HG02938 (cell line): ENCODE measurements at regions not wholly inside any gene's neighbourhood (a gene's known extent, or its start where the extent isn't known, plus 50 kb on each side); places are given as distances from the start of the nearest gene placed in this dataset.

Experiments used
- ATAC-seq: cut with Tn5 transposase; IDR thresholded peaks from one replicate; pipeline ENCODE4 v1.9.1; 2021; ENCODE audit warnings: mild to moderate bottlenecking, moderate library complexity; ENCODE audit not compliant: unreplicated experiment

- no peak for ATAC-seq
Observed at GRCh38 chr4:11194431-11194830, 234.3 kb downstream of the HS3ST1 start.

DNA sequence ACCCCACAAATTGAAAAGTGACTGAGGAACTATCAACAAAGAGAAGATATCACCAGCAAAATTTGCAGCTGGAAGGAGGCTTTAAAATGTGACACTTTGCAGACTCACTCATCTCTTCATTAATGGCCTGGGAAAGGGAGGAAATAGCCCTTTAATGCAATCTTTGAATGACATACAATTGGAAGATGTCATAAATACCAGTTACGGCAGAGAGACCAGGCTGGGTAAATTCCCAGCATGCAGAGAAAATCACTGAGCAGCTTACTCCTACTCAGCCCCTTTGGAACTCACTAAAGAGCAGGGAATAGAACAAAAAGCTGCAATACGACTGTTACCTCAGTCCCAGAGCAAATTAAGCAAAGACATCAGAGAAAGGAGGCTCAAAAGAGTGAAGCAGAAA lies 238.9 kb downstream of the HS3ST1 start:
- ATAC-seq, result no peak

- ATAC-seq, result no peak
Observed at GRCh38 chr4:11183356-11183740, 245.3 kb downstream of the HS3ST1 start.

DNA sequence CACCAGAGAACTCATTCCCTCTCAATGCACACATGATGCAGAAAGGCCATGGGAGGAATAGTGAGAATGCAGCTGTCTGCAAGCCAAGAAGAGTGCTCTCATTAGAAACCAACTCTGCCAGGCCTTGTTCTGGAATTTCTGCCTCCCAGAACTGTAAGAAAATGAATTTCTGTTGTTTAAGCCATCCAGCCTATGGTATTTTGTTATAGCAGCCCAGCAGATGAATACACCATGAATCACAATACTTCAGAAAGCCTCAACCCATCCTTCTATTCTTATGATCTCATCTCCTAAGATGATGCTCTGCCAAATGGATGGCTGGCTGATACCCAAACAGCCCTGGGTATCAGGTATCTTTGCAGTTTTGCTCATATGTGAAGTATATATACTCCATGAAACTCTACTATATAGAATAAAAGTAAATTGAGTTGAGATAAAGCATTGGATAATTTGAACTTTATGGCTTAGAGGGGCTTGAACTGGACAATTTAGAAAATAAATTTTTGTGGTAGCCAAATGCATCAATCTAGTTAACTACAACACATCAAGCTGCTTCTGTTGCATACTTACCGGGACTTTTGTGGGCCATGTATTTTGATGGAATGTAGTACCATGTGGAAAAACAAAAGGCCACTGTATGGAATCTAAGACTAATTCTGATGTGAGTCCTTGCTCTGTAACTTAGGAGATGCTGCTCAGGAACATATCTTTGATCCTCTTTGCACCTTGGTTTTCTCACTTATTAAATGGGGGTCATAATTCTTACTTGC lies 245.9 kb downstream of the HS3ST1 start:
- no peak for ATAC-seq

DNA sequence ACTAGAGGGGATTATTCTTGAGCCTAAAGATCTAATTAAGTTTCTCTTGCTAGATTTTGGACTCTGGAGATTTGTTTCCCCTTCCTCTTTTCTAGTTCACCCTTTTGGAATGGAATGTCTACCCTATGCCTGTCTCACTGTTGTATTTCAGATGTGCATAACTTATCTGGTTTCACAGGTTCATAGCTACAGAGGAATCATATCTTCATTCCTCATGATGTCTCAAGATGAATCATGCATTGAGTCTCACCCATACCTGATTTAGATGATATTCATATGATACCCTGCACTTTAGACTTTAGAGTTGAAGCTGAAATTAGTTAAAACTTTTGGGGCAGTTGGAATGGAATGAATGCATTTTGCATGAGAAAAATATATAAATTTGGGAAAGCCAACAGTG lies 246.7 kb downstream of the HS3ST1 start:
- ATAC-seq, result no peak

DNA sequence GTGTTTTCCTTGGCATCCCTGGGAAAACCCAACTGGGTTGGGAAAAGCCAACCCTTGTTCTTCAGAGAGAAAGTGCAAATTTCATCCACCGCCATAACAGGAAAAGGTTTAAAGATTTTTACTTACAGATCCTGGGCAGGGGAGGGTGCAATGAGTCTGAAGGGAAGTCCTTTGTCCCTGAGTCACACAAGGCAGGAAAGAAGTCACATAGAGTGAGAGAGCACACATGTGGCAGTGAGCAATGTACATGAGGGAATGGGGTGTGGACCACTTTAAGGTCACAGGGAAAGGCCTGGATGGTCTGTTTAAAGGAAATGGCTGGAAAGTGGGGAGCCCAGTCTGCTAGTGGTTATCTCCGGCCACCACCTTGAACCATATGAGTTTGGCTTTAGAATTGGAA lies 248.9 kb downstream of the HS3ST1 start:
- no peak for ATAC-seq

DNA sequence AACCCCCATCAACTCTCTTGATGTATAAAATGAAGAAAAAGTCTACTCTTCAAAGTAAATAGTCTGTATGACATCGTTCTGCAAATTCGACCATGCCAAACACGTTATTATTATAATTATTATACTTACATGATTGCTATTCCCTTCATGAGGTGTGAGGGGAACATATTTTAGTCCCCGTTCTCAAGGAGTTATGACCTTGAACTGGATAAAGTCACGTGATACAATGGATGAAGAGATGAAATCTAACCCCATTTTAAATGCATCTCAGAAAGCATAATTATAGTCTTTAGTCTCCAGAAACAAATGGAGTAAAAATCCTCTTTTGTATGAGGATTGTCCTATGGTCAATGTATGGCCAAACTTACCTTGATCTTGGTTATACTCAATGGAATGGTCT lies 250.3 kb downstream of the HS3ST1 start:
- no peak for ATAC-seq

DNA sequence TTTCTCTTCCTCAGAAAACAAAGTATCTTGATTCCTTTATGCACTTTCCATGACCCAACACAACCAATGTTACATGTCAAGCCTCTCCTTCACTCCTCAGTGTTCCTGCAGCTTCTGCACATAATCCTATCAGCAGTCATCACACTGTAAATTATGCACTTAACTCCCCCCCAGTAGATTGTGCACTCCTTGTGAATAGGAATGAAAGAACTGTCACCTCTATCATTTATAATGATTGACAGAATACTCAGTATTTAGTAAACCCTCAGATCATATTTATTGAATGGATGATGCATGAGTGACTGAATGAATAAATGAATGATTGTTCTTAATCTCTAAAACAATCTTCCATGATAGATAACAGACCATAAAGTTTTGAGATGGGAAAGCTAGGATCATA lies 253.3 kb downstream of the HS3ST1 start:
- no peak for ATAC-seq

DNA sequence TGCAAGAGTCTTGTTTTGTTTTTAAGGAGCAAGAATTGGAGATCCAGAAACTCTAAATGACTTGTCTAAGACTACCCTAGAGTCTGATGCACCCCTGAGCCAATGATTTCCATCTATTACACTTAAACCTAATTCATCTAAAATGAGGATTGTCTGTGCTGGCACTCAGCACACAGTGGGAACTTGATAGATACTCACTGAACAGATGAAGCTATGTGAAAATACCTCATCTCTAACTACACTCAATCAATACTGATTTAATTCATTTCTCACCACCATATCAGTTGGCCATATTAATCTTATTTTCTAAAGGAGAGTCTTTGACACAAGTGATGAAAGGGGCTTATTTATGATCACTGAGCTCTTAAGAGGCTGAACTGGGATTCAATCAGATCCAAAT lies 262.1 kb downstream of the HS3ST1 start:
- ATAC-seq, result no peak

DNA sequence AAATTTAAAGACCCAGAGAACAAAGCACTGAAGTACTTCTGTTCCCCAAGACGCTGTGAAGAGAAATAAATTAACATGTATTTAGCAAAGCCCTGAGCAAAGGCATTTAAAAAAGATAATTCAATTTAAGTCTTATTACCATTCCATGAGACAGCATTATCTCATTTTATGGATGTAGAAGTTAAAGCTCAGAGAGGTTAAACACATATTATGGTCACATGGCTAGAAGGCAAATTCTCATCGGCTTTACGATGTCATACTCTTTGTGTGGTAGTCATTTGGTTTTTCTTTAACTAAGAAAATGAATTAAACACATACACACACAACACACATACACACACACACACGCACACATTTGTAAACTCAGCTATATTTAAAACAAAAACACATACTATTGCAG lies 262.7 kb downstream of the HS3ST1 start:
- no peak for ATAC-seq

DNA sequence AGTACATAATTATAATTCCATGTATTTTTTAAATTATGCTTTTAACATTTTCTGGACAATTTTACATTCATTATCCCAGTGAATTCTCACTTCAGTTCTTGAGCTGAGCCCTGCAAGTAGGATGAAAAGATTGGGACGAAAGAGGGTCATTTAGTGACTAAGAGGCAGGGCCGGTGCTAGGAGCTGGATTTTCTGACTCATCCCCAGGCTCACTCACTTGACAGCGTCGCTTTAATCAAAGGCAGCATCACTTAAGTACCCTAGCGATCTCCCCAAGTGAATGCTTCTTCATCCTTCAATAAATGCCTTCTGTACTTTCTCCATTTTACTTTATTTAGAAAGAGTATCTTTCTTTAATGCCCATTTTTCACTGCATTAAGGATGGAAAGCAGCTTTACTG lies 263.6 kb downstream of the HS3ST1 start:
- no peak for ATAC-seq

GRCh38 chr4:11160288-11160687 lies 268.4 kb downstream of the HS3ST1 start:
- no peak for ATAC-seq

- no peak for ATAC-seq
Observed at GRCh38 chr4:11158971-11159370, 269.7 kb downstream of the HS3ST1 start.

GRCh38 chr4:11155208-11155867 lies 273.4 kb downstream of the HS3ST1 start:
- no peak for ATAC-seq

DNA sequence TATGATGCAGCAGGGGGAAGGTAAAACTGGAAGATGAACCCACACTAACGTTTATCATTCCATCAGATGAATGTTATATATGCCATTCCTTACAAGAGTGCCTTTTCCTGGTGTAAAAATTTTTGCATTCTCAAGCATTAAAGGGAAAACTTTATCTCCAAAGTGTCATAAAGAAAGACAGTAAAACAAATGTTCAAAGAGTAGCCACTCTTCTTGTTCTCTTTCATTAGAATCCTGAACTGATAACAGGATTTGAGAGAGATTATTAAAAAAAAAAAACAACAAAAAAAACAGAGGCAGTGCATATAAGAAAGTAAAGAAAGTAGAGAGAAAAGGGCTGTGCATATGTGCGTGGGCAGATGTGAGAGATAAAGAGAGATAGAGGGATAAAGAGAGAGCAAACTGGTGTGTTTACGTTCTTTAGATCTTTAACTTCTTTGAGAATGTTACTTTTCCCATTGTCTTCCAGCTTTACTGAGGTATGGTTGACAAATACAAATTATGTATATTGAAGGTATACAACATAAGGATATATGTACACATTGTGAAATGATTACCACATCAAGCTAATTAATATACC lies 275.4 kb downstream of the HS3ST1 start:
- no peak for ATAC-seq

DNA sequence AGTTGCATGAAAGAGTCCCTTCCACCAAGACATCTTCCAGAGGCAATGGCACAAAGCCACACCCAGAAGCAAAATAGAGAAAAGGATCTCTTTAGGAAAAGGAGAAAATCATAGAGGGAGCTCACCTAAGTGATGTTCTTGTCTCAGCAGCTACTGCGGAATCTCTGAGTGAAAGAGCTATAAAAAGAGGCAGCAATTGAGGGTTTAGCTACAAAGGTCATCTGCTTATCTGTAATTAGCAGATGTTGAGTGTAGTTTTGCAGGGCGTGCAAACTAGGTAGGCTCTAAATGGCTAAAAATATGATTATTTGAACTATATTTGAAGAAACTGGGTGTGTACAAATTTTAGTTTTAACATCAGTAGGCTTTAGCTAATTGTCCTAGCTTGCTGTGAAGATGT lies 276.0 kb downstream of the HS3ST1 start:
- no peak for ATAC-seq

DNA sequence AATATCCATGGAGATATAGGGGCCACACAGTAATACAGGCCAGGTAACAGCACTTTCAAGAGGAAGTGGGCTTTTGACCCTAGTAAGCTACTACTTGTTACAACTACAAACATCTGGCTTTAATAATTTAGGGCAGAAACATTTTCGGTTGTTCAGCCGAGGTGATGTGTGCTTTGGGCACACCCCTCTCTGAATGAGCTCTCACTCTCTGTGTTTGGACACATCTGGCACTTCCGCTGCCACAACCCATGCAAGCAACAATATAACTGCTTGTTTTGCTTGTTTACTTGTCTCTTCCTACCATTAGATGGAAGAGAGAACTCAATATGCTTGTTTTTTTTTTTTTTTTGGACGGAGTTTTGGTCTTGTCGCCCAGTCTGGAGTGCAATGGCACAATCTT lies 277.2 kb downstream of the HS3ST1 start:
- ATAC-seq, result no peak

DNA sequence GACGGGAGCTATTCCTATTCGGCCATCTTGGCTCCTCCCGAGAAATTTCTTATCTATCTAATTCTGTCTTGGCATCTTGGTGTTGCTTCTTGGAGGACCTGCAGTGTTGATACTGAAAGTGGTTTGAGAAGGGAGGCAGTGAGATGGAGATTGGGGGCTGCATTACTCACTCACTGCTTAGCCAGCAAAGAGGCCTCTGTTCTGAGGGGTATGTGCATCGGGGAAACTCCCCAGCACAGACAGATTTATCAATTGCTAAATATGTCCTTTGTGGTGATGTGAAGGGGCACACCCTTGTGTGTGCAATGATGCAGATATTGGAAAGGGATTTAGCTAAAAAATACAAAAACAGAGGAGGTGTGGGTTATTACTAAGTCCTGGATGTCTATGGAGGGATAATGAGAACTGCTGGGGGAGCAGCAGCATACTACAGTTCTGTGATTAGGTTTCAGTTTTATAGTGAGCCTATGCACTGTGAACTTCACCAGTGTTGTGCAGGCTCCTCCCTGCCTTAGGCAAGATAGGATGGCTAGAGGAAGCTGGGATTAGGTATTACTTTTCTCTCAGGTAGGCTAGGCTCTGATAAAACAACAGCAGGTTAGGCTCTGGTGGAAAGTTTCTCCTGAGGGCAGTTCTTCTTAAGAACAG lies 279.0 kb downstream of the HS3ST1 start:
- ATAC-seq, result no peak

DNA sequence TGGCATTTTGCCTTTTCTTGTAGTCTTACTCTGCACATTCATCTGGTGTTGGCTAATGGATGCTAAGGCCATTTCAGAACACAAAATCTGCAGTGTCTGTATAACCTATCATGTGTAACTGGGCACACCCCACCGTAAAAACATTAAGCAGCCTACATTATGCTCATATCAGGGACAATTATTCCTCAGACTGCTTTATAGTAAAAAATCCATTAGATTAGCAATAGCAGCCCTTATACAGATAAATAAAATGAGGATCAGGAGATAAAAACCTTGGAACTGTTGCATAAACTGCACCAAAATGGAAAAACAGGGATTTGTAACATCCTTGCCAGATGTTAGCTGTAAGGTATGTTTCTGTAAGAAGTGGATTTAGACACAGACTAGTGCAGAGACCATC lies 288.8 kb downstream of the HS3ST1 start:
- no peak for ATAC-seq

DNA sequence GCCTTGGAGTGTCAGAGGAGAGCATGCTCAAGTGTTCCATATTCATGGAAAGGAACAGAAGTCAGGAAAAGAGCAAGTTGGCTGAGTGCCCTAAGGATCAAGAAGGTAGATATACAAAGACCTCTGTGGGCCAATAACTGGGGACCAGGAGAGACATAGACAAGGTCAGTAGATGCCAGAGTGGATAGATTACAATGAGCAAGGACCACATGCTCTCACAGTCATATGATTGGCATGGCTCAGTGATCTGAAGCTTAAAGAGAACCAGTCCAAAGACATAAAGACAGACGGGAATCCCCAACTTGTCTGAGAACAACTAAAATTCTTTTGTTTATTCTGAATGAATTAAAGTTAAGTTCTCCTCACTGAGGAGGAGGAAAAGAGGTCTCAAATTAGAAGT lies 289.7 kb downstream of the HS3ST1 start:
- no peak for ATAC-seq

DNA sequence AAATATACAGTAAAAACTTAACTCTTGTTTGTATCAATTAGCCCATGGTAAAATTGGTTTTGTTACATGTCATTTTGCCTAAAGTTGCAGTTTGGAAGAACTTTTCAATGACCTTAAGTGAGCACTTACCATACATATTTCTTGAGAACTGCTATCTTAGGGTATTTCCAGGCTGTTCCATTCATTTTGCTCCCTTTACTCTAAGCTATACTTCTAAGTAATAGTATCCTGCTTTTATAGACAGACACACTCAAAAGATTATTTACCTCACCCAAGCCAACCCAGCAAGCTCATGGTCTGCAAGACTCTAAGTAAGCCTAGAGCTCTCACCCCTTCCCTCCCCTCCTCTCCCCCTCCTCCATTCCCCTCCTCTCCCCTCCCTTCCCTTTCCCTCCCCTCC lies 294.0 kb downstream of the HS3ST1 start:
- no peak for ATAC-seq

- no peak for ATAC-seq
Observed at GRCh38 chr4:11133868-11134267, 294.8 kb downstream of the HS3ST1 start.
